GM18909 (cell line): ENCODE measurements at regions not wholly inside any gene's neighbourhood (a gene's known extent, or its start where the extent isn't known, plus 50 kb on each side); places are given as distances from the start of the nearest gene placed in this dataset.

Experiments
- ATAC-seq: cut with Tn5 transposase; IDR thresholded peaks from one replicate; pipeline ENCODE4 v1.9.1; 2021; ENCODE audit warnings: mild to moderate bottlenecking; ENCODE audit not compliant: unreplicated experiment, poor library complexity

- ATAC-seq, result no peak
Measured at GRCh38 chr7:36802459-36803135, 78.3 kb upstream of the AOAH start.

GRCh38 chr7:36796850-36797536 lies 72.7 kb upstream of the AOAH start:
- ATAC-seq, result no peak

- no peak for ATAC-seq
Measured at GRCh38 chr7:36795451-36796021, 71.2 kb upstream of the AOAH start.

GRCh38 chr7:36794689-36795088 lies 70.4 kb upstream of the AOAH start:
- no peak for ATAC-seq

- peak; percentile 67 for ATAC-seq
Measured at GRCh38 chr7:36792421-36792820, 68.1 kb upstream of the AOAH start.

GRCh38 chr7:36790311-36790787 lies 66.1 kb upstream of the AOAH start:
- no peak for ATAC-seq

- ATAC-seq, result no peak
Measured at GRCh38 chr7:36788825-36789470, 64.7 kb upstream of the AOAH start.

- ATAC-seq, result no peak
Measured at GRCh38 chr7:36787933-36788378, 63.7 kb upstream of the AOAH start.

- peak; percentile 100 for ATAC-seq
Measured at GRCh38 chr7:36784991-36785940, 61.0 kb upstream of the AOAH start.

- ATAC-seq, result no peak
Measured at GRCh38 chr7:36781011-36781738, 56.9 kb upstream of the AOAH start.

- no peak for ATAC-seq
Measured at GRCh38 chr7:36777855-36778254, 53.6 kb upstream of the AOAH start.

GRCh38 chr7:36777062-36777461 lies 52.8 kb upstream of the AOAH start:
- no peak for ATAC-seq

- no peak for ATAC-seq
Measured at GRCh38 chr7:36775676-36776075, 51.4 kb upstream of the AOAH start.

- no peak for ATAC-seq
Measured at GRCh38 chr7:36775061-36775620, 50.8 kb upstream of the AOAH start.
